PC-3 (cell line): ENCODE measurements at regions not wholly inside any gene's neighbourhood (a gene's known extent, or its start where the extent isn't known, plus 50 kb on each side); places are given as distances from the start of the nearest gene placed in this dataset.

ENCODE experiments used
- ATAC-seq: fragments of 200-7000 bp; cut with Tn5 transposase; 2 replicates; pipeline ENCODE4 v1.9.1; 2020; ENCODE audit warnings: mild to moderate bottlenecking, moderate library complexity
- BruUV-seq: library from RNA; stranded (reverse); fragments of 400-500 nt; replicated peaks from 2 replicates; lab custom pipeline; 2021; lab: Mats Ljungman, UMichigan
- CTCF ChIA-PET: fragments of 300-600 bp; sonication (Branson Sonifier 250); formaldehyde crosslinking; loops from one replicate; lab custom pipeline; 2022; ENCODE audit warnings: antibody characterized with exemption; lab: Charles Lee
- POLR2A ChIA-PET: fragments of 300-600 bp; sonication (Branson Sonifier 250); formaldehyde crosslinking; loops from one replicate; lab custom pipeline; 2022; ENCODE audit warnings: antibody characterized with exemption; ENCODE audit not compliant: unreplicated experiment; lab: Charles Lee
- DNase-seq: peaks from one replicate; pipeline ENCODE4 v3.0.0-alpha.2; 2015
- H2AFZ ChIP-seq: fragments of 300-600 bp; sonication (generic); 2 replicates; pipeline ENCODE4 v1.6.0; 2016; ENCODE audit warnings: antibody characterized with exemption, low read length
- H3F3A ChIP-seq: fragments of 300-600 bp; sonication (generic); one replicate; pipeline ENCODE4 v1.6.0; 2017; ENCODE audit warnings: antibody characterized with exemption, low read length, control low read depth, mild to moderate bottlenecking; ENCODE audit not compliant: unreplicated experiment
- H3K27ac ChIP-seq: fragments of 300-600 bp; sonication (generic); 2 replicates; pipeline ENCODE4 v1.5.1; 2016; ENCODE audit warnings: mild to moderate bottlenecking, low read length
- H3K27me3 ChIP-seq: fragments of 300-600 bp; sonication (generic); 2 replicates; pipeline ENCODE4 v1.6.1; 2016; ENCODE audit warnings: low read length, mixed read lengths
- H3K36me3 ChIP-seq: fragments of 300-600 bp; sonication (generic); 2 replicates; pipeline ENCODE4 v1.6.1; 2016; ENCODE audit warnings: low read depth, mixed run types, low read length, mixed read lengths
- H3K4me1 ChIP-seq: fragments of 300-600 bp; sonication (generic); 2 replicates; pipeline ENCODE4 v1.5.1; 2016; ENCODE audit warnings: low read length; ENCODE audit not compliant: insufficient read depth
- H3K4me2 ChIP-seq: fragments of 300-600 bp; sonication (generic); 2 replicates; pipeline ENCODE4 v1.6.0; 2016; ENCODE audit warnings: low read length
- H3K4me3 ChIP-seq: fragments of 300-600 bp; sonication (generic); 2 replicates; pipeline ENCODE4 v1.5.1; 2016; ENCODE audit warnings: mild to moderate bottlenecking, low read length, mixed read lengths
- H3K79me2 ChIP-seq: fragments of 300-600 bp; sonication (generic); 2 replicates; pipeline ENCODE4 v1.6.1; 2017; ENCODE audit warnings: low read length, mixed read lengths
- H3K9ac ChIP-seq: fragments of 300-600 bp; sonication (generic); 2 replicates; pipeline ENCODE4 v1.6.0; 2016; ENCODE audit warnings: mild to moderate bottlenecking, low read length
- H3K9me2 ChIP-seq: fragments of 300-600 bp; sonication (generic); replicated peaks from 2 replicates; pipeline ENCODE4 v1.6.1; 2016; ENCODE audit warnings: mixed run types, low read length, mixed read lengths
- H3K9me3 ChIP-seq: fragments of 300-600 bp; sonication (generic); 2 replicates; pipeline ENCODE4 v1.6.1; 2016; ENCODE audit warnings: low read length, mixed read lengths
- H4K20me1 ChIP-seq: fragments of 300-600 bp; sonication (generic); 2 replicates; pipeline ENCODE4 v1.6.1; 2016; ENCODE audit warnings: low read length, mixed read lengths
- CTCF ChIP-seq: fragments of 300-600 bp; sonication (generic); conservative IDR thresholded peaks from 2 replicates; pipeline ENCODE4 v1.5.1; 2017; ENCODE audit warnings: antibody characterized with exemption, low read depth, mild to moderate bottlenecking, low read length
- EZH2 ChIP-seq: fragments of 300-600 bp; sonication (generic); IDR thresholded peaks from one replicate; pipeline ENCODE4 v1.6.1; 2017; ENCODE audit warnings: antibody characterized with exemption, mild to moderate bottlenecking, low read length; ENCODE audit not compliant: unreplicated experiment
- EZH2phosphoT487 ChIP-seq: fragments of 300-600 bp; sonication (generic); IDR thresholded peaks from 2 replicates; pipeline ENCODE4 v1.6.1; 2018; ENCODE audit warnings: mild to moderate bottlenecking, antibody characterized with exemption, low read length, borderline replicate concordance
- intact Hi-C: fragments of 100-400 bp; cut with micrococcal nuclease; formaldehyde crosslinking; loops from 2 replicates; pipeline ENCODE4 v1.9.0; 2023

GRCh38 chr14:95786566-95786965 is 72.6 kb upstream of the TCL1A start:
- Histone ChIP-seq H3F3A (no peaks in the 10 kb centered on the region), H3K79me2 (no peaks in the 10 kb centered on the region), H4K20me1 (no peaks in the 10 kb centered on the region), H3K36me3 (no peaks in the 10 kb centered on the region), H3K4me2 (no peak overlapping the region), H3K9ac (no peak overlapping the region), H3K27me3 (no peaks in the 10 kb centered on the region), H3K4me3 (no peak overlapping the region), H3K9me2 (no peaks in the 10 kb centered on the region), H3K4me1 (no peaks in the 10 kb centered on the region), H3K9me3 (no peaks in the 10 kb centered on the region), H2AFZ (no peak overlapping the region), H3K27ac (no peak overlapping the region)
- intact Hi-C loops, result no loop called here
- ATAC-seq (no peak), DNase-seq (no peak)
- no TSS peak for BruUV-seq
- CTCF ChIA-PET, result no interaction called here
- TF ChIP-seq EZH2phosphoT487 (no peak), EZH2 (no peak), CTCF (no peak)
- POLR2A ChIA-PET, result no interaction called here

- ChIA-PET POLR2A (no interaction called here), CTCF (no interaction called here)
- H3K4me2 ChIP-seq, result no peak overlapping the region
- DNase-seq (peak; percentile 42), ATAC-seq (no peak)
- H3K9me2 ChIP-seq, result no peaks in the 10 kb centered on the region
- BruUV-seq, result no TSS peak
- no peaks in the 10 kb centered on the region for H4K20me1 ChIP-seq
- H3K4me1 ChIP-seq, result no peaks in the 10 kb centered on the region
- intact Hi-C loops, result no loop called here
- H3K9ac ChIP-seq, result no peak overlapping the region
- H2AFZ ChIP-seq, result no peak overlapping the region
- no peaks in the 10 kb centered on the region for H3K36me3 ChIP-seq
- H3K79me2 ChIP-seq, result no peaks in the 10 kb centered on the region
- H3K4me3 ChIP-seq, result no peak overlapping the region
- H3F3A ChIP-seq, result no peaks in the 10 kb centered on the region
- no peak overlapping the region for H3K27ac ChIP-seq
- no peak for TF ChIP-seq CTCF
- TF ChIP-seq EZH2phosphoT487, result no peak
- TF ChIP-seq EZH2, result no peak
- no peaks in the 10 kb centered on the region for H3K9me3 ChIP-seq
- H3K27me3 ChIP-seq, result no peaks in the 10 kb centered on the region
Measured at GRCh38 chr14:95784137-95784536, 70.2 kb upstream of the TCL1A start.

GRCh38 chr14:95776798-95777534 is 63.0 kb upstream of the TCL1A start:
- Histone ChIP-seq H3K79me2 (no peaks in the 10 kb centered on the region), H4K20me1 (no peaks in the 10 kb centered on the region), H3K4me2 (no peak overlapping the region), H3K9me3 (no peaks in the 10 kb centered on the region), H3K4me1 (no peaks in the 10 kb centered on the region), H3K27me3 (no peaks in the 10 kb centered on the region), H3K9me2 (no peaks in the 10 kb centered on the region), H3K36me3 (no peaks in the 10 kb centered on the region), H3F3A (no peaks in the 10 kb centered on the region), H3K27ac (no peak overlapping the region), H3K9ac (no peak overlapping the region), H3K4me3 (no peak overlapping the region), H2AFZ (no peak overlapping the region)
- DNase-seq (no peak), ATAC-seq (no peak)
- CTCF ChIA-PET, result no interaction called here
- intact Hi-C loops, result loop anchor here (10.0 kb wide), 1 partner anchor 352 kb away; no protein-coding TSS in a partner anchor
- TF ChIP-seq EZH2phosphoT487 (no peak), EZH2 (no peak), CTCF (no peak)
- POLR2A ChIA-PET, result no interaction called here
- BruUV-seq, result no TSS peak
